Esophagus muscularis mucosa (tissue), 4 donors: ENCODE measurements at regions not wholly inside any gene's neighbourhood (a gene's known extent, or its start where the extent isn't known, plus 50 kb on each side); places are given as distances from the start of the nearest gene placed in this dataset.

Experiments
- CTCF ChIP-seq, 3 experiments: fragments of 200-600 bp in 2 of 3; fragments of 450-650 bp in 1 of 3; sonication (generic) in 2 of 3; IDR thresholded peaks; one replicate each; pipeline ENCODE4 v1.5.1; 2017 to 2019; ENCODE audit warnings: antibody characterized with exemption in 3 of 3, mild to moderate bottlenecking in 2 of 3, moderate library complexity in 1 of 3
- EP300 ChIP-seq: sonication (generic); formaldehyde crosslinking; IDR thresholded peaks from one replicate; pipeline ENCODE4 v1.6.1; 2017; ENCODE audit warnings: antibody characterized with exemption
- POLR2A ChIP-seq: fragments of 450-650 bp; IDR thresholded peaks from one replicate; pipeline ENCODE4 v1.6.1; 2017; ENCODE audit warnings: antibody characterized with exemption, moderate library complexity, mild to moderate bottlenecking, low read depth
- POLR2AphosphoS5 ChIP-seq, 2 donors: sonication (generic); formaldehyde crosslinking; IDR thresholded peaks; one replicate each; pipeline ENCODE4 v1.6.1; 2017; ENCODE audit warnings: antibody characterized with exemption in 2 of 2

GRCh38 chr14:85263916-85264675 lies 265.8 kb upstream of the FLRT2 start:
- TF ChIP-seq CTCF (IDR thresholded peaks at IDR 0.05) (no peak), POLR2AphosphoS5 (IDR thresholded peaks at IDR 0.05) (no peak), POLR2A (no peak), EP300 (no peak)
